COR-L47 (cell line): ENCODE measurements at regions not wholly inside any gene's neighbourhood (a gene's known extent, or its start where the extent isn't known, plus 50 kb on each side); places are given as distances from the start of the nearest gene placed in this dataset.

ENCODE experiments used
- DNase-seq: peaks from one replicate; lab custom pipeline; 2025; lab: John Stamatoyannopoulos, UW

DNA sequence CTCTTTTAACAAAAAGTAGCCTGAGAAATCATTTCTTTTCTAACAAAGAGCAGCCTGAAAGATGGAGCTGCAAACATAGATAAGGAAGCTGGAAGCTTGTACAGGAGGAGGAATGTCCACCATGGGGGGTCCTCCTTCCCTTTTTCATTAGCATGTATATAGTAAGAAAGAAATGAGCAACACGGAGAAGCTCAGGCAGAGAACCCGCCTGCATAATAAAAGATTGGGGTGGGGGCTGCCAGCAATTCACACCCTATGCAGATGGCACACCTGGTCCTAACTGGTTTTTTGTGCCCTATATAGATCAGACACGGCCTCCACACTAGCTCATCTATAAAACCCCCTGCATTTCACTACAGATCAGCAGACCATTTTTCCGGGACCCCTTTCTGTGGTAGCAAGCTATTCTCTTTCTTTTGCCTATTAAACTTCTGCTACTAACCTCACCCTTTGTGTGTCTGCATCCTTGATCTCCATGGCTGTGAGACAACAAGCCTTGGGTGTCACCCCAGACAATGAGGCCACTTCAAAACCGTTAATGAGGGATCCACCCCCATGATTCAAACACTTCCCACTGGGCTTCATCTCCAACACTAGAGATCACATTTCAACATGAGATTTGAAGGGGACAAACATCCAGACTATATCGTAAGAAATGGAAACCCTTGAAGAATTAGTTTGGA, 167.5 kb upstream of the FREM2 start:
- DNase-seq = no peak

DNA sequence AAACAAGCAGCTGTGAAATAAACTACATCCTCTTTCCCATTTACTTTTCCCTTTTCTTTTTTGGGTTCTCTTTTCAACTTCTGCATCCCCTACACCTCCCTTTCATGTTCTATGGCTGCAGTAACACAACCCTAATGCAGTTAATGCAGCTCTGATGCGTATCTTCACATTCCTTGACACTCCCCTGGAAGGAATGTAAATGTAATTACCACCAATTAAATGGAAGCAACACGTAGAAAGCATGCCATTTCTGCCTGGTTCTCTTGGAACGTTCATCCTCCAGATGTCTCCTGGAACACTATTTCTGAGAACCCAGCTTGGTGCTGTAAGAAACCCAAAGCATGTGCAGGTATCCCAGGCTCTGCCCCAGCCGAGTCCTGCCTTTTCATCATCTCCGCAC, 166.8 kb upstream of the FREM2 start:
- no peak for DNase-seq

DNA sequence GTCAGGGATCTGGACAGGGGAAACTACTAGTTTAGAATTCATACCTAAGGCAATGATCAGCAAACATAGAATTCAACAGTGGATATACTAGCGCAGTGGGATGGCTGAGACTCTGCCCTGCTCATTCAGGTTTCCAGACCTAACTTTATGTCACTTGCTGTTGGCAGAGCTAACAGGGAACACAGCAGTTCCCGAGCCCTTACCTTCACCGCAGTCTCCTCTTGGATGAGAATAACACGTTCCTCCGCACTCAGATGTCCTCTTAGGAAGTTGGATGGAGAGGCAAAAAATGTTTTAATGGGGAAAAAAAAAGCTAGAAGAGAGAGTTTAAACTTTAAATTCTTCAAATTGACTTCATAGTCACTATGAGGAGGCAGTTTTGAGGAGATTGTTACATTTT, 159.7 kb upstream of the FREM2 start:
- no peak for DNase-seq

DNA sequence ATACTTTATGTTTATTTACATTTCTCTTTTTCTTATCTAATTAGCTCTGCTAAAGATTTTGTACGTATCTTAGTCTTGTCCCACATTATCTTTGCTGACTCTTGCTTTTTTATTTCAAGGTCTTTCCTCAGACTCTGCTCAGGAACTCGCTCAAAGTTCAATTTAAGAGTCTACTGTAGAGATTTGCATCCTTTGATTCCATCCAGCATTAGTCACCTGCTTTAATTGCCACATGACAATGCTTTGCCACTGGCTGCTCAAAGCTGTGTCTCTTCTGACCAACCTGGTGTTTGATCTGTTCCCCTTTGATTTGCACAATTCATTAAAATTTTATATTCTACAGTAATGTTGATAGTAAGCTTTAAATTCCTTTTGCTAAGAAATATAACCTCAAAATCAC, 157.9 kb upstream of the FREM2 start:
- DNase-seq = no peak

DNA sequence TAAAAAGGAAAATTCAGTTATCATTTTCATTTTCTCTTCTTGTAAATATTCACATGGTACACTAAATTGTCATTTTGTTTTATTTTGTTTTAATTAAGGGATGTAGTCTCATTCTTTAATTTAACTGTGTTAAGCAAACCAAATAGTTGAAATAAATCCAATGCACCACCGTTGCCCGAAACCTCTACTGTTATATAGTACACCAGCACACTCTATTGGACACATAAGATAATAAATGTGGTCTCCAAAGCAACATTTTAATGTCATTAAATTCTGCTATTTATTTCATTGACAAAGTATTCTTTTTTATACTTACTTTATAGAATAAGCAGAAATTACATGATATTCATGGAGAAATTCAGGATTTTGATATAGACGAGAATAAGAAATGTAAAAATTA, 156.4 kb upstream of the FREM2 start:
- DNase-seq = peak; percentile 33

DNA sequence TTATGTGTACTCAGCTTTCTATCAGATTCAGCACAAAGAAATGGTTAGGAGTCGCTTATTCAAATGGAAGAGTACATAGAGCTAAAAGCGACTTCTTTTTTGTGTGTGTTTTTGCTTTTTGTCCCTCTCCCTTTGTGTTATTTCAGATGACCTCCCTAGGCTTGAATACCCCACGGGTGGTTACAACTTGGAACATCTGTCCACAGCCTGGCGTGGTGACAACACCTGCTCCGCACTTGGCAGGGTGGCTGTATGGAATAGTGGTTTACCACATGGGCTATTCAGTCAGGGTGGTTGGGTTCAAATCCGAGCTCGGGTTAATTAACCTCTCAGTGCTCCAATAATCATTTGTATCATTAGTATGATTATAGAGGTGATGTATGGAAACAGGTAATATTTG, 151.6 kb upstream of the FREM2 start:
- peak; percentile 83 for DNase-seq

DNA sequence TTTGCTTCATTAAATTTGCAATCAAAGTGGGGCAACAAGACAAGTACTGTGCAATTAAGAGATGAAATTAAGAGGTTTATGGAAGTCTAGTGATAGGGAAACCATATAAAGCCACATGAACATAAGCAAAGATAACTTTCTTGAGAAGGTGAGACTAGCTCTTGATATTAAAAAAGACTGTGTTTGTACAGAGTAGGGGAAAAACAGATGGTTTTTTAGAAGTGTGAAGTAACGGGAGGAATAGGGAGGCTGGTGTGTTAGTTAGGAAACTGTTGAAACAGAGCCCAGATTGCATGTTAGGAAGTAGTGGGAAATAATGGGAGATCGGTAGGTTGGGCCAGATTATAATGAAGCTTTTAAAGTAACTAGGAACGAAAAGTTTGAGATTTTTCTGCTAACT, 149.8 kb upstream of the FREM2 start:
- no peak for DNase-seq

DNA sequence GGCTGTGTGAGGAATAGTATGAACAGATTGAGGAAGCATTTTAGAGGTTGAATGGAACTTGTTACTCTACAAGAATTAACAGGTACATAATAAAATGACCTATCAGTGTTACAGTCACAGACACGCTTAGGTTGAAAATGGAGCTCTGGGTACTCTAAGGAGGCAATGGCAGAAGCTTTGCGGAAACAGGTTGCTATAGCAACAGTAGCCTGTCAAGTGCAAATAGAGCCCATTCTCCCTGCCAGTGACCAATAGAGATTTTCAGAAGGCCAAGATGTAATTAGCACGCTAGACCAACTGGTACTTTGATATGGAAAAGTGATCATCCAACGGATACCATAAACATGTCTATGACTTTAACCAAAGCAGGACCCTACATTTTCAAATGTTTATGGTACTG, 148.5 kb upstream of the FREM2 start:
- no peak for DNase-seq

DNA sequence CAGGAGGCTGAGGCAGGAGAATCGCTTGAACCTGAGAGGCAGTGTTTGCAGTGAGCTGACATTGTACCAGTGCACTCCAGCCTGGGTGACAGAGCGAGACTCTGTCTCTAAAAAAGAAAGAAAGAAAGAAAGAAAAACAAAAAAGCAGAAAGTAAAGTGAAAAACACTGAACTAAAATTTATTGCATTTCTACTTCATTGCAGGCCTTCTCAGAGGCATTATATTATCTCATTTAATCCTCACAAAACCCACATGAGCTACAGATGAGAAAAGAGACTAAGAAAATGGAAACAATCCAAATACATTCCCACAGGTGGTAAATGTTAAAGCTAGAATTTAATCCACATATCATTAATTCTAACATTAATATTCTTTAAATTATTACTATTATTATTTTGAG, 147.2 kb upstream of the FREM2 start:
- DNase-seq = no peak

DNA sequence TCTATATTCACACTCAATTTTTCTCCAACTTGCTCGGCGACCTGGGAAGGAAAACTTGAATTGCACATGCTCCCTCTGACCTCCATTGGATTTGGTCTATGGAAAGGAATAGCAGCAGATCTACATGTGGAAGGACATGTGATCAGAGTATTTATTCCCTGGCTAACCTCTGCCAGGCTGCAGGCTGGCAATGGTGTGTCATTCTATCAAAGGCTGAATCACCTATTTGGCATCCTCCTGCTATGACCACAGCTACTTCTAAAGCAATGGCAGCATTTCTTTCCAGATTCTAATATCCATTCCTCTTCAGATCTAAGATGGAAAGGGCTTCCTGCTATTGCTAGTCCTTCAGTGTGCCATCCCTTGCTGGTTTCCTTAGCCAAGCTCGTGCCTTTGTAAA, 144.3 kb upstream of the FREM2 start:
- no peak for DNase-seq

DNA sequence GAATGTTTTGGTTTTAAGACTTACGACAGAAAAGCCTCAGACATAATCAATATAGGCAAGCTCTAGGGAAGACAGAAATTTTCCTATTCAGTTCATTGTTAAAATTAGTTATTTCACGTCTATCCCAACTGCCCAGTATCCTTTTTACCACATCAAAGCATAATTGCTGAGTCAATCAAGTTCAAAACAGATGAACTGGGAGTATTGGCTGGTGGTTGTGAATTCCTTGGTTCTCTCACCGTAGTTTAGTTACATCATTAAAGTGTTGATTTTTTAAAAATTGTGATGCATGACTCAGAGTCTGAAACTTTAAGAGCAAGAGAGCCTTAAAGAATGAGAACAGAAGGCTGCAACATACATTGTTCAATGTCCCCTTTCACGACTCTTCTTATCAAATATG, 143.3 kb upstream of the FREM2 start:
- DNase-seq = no peak

DNA sequence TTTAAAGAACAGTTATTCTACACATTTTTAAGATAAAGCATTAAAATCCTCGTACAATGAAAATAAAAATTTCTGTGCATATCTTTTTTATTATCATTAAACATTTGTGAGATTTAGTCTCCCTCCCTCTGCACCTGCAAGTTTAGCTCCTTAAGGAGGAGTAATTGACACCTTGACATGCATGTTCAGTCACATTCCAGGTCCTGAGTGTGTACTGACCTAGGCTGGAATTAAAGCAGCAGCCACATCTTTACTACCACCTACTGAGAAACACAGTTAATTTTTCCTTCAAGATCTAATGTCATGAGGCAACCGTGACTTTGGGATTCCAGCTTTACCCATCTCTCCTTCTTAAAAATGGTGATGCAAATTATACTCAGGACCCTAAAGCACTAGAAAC, 123.1 kb upstream of the FREM2 start:
- no peak for DNase-seq

DNA sequence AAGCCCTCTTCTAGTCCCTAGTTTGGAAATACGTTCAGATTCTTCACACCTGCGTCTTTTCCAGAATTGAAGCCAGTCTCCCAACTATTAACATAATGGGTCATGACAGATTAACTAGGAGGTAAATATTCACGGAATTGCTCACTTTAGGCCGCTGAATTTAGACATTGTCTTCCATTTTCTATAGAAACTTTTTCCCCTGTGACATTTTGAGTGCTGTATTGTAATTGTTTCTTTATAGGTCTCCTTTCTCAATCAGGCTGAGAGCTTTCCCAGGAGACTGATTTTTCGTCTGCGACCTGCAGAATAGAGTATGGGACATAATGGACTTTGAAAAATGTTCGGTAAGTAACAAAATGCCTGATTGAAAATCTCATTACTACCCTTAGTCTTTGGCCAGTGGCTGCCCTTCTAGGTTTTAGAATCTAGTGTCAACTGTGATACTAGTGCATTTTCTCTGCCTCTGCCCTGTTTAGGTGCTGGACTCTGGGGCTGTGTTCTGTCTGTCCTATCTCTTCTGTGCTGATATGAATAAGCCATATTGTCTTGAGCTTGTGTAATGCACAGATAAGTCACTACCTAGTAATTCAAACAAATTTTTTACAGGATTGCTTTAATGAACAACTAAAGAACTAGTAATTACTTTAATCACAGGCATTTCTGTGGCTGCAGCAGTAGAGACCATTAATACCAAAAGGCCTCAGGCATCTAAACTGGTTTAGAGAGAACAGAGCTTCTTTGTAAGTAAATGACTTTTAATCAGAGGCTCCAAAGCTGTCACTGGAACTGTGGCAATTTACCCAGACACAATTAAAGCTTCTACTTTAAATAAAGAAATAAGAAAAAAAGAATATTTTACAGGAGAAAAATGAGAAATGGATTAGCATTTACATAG, 122.4 kb upstream of the FREM2 start:
- DNase-seq = peak; percentile 17

DNA sequence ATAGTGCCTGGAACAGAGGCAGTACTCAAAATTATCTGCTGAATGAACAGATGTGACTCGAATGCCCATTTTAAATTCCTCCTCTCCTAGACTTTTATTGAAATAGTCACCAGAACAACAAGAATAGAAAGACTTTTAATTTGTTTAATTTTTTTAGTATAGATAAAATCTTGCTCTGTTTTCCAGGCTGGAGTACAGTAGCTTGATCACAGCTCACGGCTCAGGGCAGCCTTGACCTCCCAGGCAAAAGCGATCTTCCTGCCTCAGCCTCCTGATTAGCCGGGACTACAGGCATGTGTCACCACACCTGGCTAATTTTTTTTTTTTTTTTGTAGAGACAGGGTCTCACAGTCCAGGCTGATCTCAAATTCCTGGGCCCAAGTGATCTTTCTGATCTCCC, 120.9 kb upstream of the FREM2 start:
- no peak for DNase-seq

DNA sequence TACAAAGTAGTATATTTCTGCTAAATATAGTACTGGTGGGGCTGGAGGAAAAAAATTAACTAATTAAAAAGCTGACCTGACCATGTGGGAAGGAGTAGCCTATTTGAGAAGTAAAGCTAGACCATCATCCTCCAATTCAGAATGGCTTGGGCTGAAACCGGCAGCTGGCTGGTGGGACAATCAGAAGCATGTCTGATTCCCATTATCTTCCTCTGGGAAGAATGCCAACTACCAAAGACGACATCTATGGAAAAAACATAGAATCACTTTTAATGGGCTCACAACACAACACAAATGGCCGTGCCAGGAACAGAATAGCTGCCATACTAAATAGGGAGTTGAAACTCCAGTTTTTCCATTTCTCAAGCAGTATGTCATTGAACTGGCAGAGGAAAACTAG, 120.4 kb upstream of the FREM2 start:
- DNase-seq = peak; percentile 88

DNA sequence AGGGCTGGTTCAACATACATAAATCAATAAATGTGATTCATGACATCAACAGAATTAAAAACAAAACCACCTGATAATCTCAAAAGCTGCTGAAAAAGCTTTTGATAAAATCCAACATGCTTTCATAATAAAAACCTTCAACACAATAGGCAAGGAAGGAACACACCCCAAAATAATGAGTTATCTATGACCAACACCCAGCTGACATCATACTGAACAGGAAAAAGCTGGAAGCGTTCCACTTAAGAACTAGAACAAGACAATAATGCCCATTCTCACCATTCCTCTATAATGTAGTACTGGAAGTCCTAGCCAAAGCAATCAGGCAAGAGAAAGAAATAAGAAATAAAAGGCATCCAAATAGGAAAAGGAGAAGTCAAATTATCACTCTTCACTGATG, 116.2 kb upstream of the FREM2 start:
- DNase-seq = no peak

DNA sequence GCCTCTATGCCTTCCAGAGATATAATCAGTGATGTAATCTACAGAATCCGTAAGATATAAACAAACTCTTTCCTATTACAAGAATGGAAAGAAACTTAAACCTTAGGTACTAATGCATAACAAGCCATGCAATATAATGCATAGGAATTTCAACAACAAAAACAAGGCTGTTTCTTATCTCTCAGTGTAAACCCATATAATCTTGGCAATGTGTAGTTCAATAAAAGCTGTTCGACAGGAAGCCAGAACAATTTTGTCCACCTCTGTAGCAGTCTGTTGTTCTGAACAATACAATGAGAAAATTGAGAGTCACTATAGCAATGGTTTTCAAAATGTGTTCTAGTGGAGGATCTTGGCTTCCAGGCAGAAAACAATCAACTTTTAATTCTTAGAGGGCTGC, 111.5 kb upstream of the FREM2 start:
- DNase-seq = no peak

DNA sequence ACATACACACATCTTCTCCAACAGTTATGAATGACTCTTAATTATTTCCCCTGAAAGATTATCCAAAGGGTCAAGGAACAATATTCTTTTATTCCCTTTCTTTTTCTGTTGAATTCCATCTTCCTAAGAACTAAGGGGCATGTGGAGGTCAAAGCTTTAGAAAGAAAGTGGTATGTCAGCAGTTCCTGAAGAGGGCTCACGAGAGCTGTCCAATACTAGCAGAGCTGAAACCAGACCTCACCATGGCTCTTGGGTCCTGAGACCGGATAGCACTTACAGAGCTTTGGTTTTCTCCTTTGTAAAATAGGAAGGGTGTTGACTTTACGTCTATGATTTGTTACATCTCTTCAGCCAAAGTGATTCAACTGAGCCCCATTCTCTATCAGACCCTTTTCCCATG, 109.8 kb upstream of the FREM2 start:
- no peak for DNase-seq

DNA sequence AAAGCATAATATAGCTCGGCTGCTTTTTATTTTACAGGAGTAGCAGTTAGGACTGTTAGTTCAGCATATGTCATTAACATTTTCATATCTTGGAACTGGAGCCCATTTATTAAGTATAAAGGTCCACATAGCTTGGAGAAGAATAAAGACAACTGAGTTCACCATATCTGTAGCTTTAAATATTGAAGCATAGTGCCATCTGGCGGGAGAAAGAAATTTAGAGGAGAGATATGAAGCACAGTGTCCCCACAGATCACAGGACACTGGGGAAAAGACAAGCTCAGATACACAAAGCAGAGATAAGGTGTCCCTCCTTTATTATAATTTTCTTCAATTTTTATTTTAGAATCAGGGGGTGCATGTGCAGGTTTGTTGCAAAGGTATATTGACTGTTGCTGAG, 104.7 kb upstream of the FREM2 start:
- DNase-seq = peak; percentile 72

DNA sequence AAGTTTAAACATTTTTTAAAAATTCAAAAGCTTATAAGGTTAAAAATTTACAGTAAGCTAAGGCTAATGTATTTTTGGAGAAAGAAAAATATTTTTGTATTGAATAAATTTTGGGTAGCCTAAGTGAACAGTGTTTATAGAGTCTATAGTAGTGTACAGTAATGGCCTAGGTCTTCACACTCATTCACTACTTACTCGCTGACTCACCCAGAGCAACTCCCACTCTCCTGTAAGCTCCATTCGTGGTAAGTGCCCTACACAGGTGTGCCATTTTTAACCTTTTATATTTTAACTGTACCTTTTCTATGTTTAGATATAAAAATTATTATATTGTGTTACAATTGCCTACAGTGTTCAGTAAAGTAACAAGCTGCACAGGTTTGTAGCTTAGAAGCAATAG, 96.6 kb upstream of the FREM2 start:
- DNase-seq = no peak

DNA sequence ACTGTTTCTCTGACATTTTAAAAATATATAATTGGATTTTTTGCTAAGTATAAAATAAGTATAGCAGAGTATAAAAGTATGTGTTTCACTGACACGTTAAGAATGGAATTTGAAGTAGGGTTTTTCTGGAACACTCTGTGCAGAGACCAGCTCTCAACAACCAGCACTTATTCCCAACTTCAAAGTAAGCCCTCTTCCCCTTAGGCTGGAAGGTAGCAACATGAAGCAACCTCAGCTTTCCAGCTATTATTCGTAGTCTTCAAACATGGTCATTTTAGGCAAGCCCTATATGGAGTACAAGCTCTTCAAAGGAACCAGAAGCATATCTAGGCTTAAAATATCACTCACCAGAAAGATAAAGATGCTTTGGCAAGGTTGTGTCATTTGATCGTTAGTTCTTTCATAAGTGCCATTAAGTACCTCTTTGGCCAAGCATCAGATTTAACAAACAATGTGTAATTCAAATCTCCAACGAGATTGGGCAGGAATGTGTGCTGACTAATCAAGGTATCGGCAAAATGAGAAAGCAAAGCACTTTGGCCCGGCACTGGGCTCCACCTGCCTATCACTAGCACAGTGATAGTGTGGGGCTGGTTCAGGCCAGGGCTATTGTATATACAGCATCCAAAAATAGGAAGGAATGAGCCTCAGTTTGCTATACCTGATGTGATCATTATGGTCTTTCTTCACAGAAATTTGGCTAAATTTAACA, 95.9 kb upstream of the FREM2 start:
- DNase-seq = peak; percentile 52

DNA sequence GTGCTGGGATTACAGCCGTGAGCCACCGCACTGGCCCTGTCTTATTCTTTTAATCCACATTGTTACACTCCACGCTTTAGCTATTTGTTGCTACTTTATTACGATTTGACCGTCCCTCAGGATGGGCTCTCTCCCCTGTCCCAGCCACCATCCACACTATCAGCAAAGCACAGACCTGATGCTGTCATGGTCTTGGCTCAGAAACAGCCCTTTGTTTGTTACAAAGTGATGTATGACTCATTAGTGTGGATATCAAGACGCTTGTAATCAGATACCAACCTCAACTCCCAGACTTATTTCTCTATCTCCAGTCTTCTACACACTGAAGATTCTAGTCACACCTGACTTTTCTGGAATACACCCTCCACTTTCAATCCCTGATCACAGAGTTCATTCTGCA, 84.6 kb upstream of the FREM2 start:
- no peak for DNase-seq
